WTC11 (cell line): ENCODE measurements at regions not wholly inside any gene's neighbourhood (a gene's known extent, or its start where the extent isn't known, plus 50 kb on each side); places are given as distances from the start of the nearest gene placed in this dataset.

Experiments used
- ATAC-seq: fragments of 200-7000 bp; cut with Tn5 transposase; 2 replicates; pipeline ENCODE4 v1.10.0; 2021; ENCODE audit warnings: mild to moderate bottlenecking, moderate library complexity
- CTCF ChIA-PET: fragments of 300-600 bp; sonication (Branson Sonifier 250); formaldehyde crosslinking; loops from one replicate; lab custom pipeline; 2021; ENCODE audit warnings: antibody characterized with exemption; lab: Charles Lee
- POLR2A ChIA-PET: fragments of 350-600 bp; sonication (Branson Sonifier 250); formaldehyde crosslinking; loops from one replicate; lab custom pipeline; 2021; ENCODE audit warnings: antibody characterized with exemption; lab: Charles Lee
- DNase-seq: peaks from one replicate; pipeline ENCODE4 v3.0.0; 2021; ENCODE audit warnings: low spot score
- H3K27ac Mint-ChIP-seq: 2 replicates; pipeline ENCODE4 v1.8.0; 2021; ENCODE audit warnings: mixed read lengths
- H3K27me3 Mint-ChIP-seq: 2 replicates; pipeline ENCODE4 v1.8.0; 2021; ENCODE audit warnings: low read depth, mild to moderate bottlenecking, moderate library complexity, mixed read lengths
- H3K36me3 Mint-ChIP-seq: 2 replicates; pipeline ENCODE4 v1.8.0; 2021; ENCODE audit warnings: mixed read lengths
- H3K4me1 Mint-ChIP-seq: 2 replicates; pipeline ENCODE4 v1.8.0; 2022; ENCODE audit warnings: mixed read lengths
- H3K4me3 Mint-ChIP-seq: 2 replicates; pipeline ENCODE4 v1.8.0; 2021; ENCODE audit warnings: mild to moderate bottlenecking, moderate library complexity, mixed read lengths
- H3K9me3 Mint-ChIP-seq: 2 replicates; pipeline ENCODE4 v1.8.0; 2021; ENCODE audit warnings: mixed read lengths
- ARID4B ChIP-seq: sonication (generic); formaldehyde crosslinking; IDR thresholded peaks from 2 replicates; pipeline ENCODE4 v1.8.0; 2023; ENCODE audit warnings: missing genetic modification reagents, mild to moderate bottlenecking, borderline replicate concordance
- ATF1 ChIP-seq: sonication (generic); formaldehyde crosslinking; IDR thresholded peaks from 2 replicates; pipeline ENCODE4 v1.8.1; 2023; ENCODE audit warnings: mild to moderate bottlenecking, moderate library complexity, missing genetic modification reagents
- ATF2 ChIP-seq: sonication (generic); formaldehyde crosslinking; IDR thresholded peaks from 2 replicates; pipeline ENCODE4 v1.8.1; 2022; ENCODE audit warnings: low read depth, missing genetic modification reagents, borderline replicate concordance
- E2F5 ChIP-seq: sonication (generic); formaldehyde crosslinking; IDR thresholded peaks from 2 replicates; pipeline ENCODE4 v1.8.1; 2022; ENCODE audit warnings: mild to moderate bottlenecking, moderate library complexity, missing genetic modification reagents
- ESRRA ChIP-seq: sonication (generic); formaldehyde crosslinking; IDR thresholded peaks from 2 replicates; pipeline ENCODE4 v1.8.1; 2022; ENCODE audit warnings: mild to moderate bottlenecking, missing genetic modification reagents, borderline replicate concordance
- FOXP4 ChIP-seq: sonication (generic); formaldehyde crosslinking; IDR thresholded peaks from 2 replicates; pipeline ENCODE4 v1.8.0; 2022; ENCODE audit warnings: mild to moderate bottlenecking, missing genetic modification reagents
- IRF2 ChIP-seq: sonication (generic); formaldehyde crosslinking; IDR thresholded peaks from 2 replicates; pipeline ENCODE4 v1.8.0; 2022; ENCODE audit warnings: low read depth, missing genetic modification reagents, borderline replicate concordance
- JAZF1 ChIP-seq: fragments of 250-450 bp; sonication (Bioruptor Pico); IDR thresholded peaks from 2 replicates; pipeline ENCODE4 v1.9.0; 2021; ENCODE audit warnings: moderate library complexity, mild to moderate bottlenecking, inconsistent platforms
- MXD4 ChIP-seq: fragments of 250-450 bp; sonication (Bioruptor Pico); IDR thresholded peaks from 2 replicates; pipeline ENCODE4 v1.8.0; 2021; ENCODE audit warnings: mild to moderate bottlenecking, moderate library complexity, borderline replicate concordance
- NR2C2 ChIP-seq: sonication (generic); formaldehyde crosslinking; IDR thresholded peaks from 2 replicates; pipeline ENCODE4 v1.8.0; 2022; ENCODE audit warnings: mild to moderate bottlenecking, missing genetic modification reagents
- NR3C1 ChIP-seq: sonication (generic); formaldehyde crosslinking; conservative IDR thresholded peaks from 2 replicates; pipeline ENCODE4 v1.8.1; 2023; ENCODE audit warnings: low read depth, mild to moderate bottlenecking, missing genetic modification reagents
- OVOL2 ChIP-seq: fragments of 250-450 bp; sonication (Bioruptor Pico); IDR thresholded peaks from 2 replicates; pipeline ENCODE4 v1.9.0; 2021; ENCODE audit warnings: mild to moderate bottlenecking, borderline replicate concordance
- PREB ChIP-seq: sonication (generic); formaldehyde crosslinking; IDR thresholded peaks from 2 replicates; pipeline ENCODE4 v1.8.1; 2022; ENCODE audit warnings: mild to moderate bottlenecking, missing genetic modification reagents, moderate library complexity, borderline replicate concordance
- SOX15 ChIP-seq: fragments of 250-450 bp; sonication (Bioruptor Pico); IDR thresholded peaks from 2 replicates; pipeline ENCODE4 v1.9.0; 2021; ENCODE audit warnings: mild to moderate bottlenecking
- STAT6 ChIP-seq: sonication (generic); formaldehyde crosslinking; conservative IDR thresholded peaks from 2 replicates; pipeline ENCODE4 v1.8.1; 2023; ENCODE audit warnings: mild to moderate bottlenecking, low read depth, missing genetic modification reagents, moderate library complexity
- ZNF138 ChIP-seq: sonication (generic); formaldehyde crosslinking; conservative IDR thresholded peaks from 2 replicates; pipeline ENCODE4 v1.8.1; 2022; ENCODE audit warnings: mild to moderate bottlenecking, moderate library complexity, missing genetic modification reagents
- ZNF232 ChIP-seq: sonication (generic); formaldehyde crosslinking; IDR thresholded peaks from 2 replicates; pipeline ENCODE4 v1.8.0; 2022; ENCODE audit warnings: mild to moderate bottlenecking, missing genetic modification reagents
- ZNF671 ChIP-seq: fragments of 250-450 bp; sonication (Bioruptor Pico); IDR thresholded peaks from 2 replicates; pipeline ENCODE4 v1.8.0; 2021; ENCODE audit warnings: mild to moderate bottlenecking

- TF ChIP-seq NR2C2 (CRISPR knock-in tag), result no peak
Measured at GRCh38 chr6:4607793-4608192, 168.4 kb upstream of the CDYL start (continued).

- no peak for TF ChIP-seq STAT6 (CRISPR knock-in tag)
- TF ChIP-seq, all 79 proteins: peak for 0
- Mint-ChIP-seq H3K36me3 (no peaks in the 10 kb centered on the region), H3K4me1 (peaks cover 4% of the 10 kb centered on the region; the same call in 1 of the 2 replicates), H3K9me3 (no peaks in the 10 kb centered on the region), H3K4me3 (no peak overlapping the region), H3K27ac (no peak overlapping the region), H3K27me3 (peaks cover 3% of the 10 kb centered on the region; the same call in 1 of the 2 replicates)
- CTCF ChIA-PET, result no interaction called here
- DNase-seq (no peak), ATAC-seq (no peak)
- POLR2A ChIA-PET, result no interaction called here
Measured at GRCh38 chr6:4606821-4607704, 169.1 kb upstream of the CDYL start.

- CTCF ChIA-PET, result interaction anchor here (0.6 kb wide), 1 partner anchor 14 kb away, joined by 4 read pairs; no protein-coding TSS in a partner anchor
- H3K4me3 Mint-ChIP-seq, result no peak overlapping the region
- peaks cover 4% of the 10 kb centered on the region; the same call in 1 of the 2 replicates for H3K4me1 Mint-ChIP-seq
- no peaks in the 10 kb centered on the region for H3K9me3 Mint-ChIP-seq
- H3K36me3 Mint-ChIP-seq, result no peaks in the 10 kb centered on the region
- no peak overlapping the region for H3K27ac Mint-ChIP-seq
- peaks cover 3% of the 10 kb centered on the region; the same call in 1 of the 2 replicates for H3K27me3 Mint-ChIP-seq
- ATAC-seq (peak; percentile 55), DNase-seq (no peak)
- POLR2A ChIA-PET, result no interaction called here
- TF ChIP-seq ARID4B (CRISPR knock-in tag), result no peak
- TF ChIP-seq ZNF232 (CRISPR knock-in tag), result no peak
- no peak for TF ChIP-seq IRF2 (CRISPR knock-in tag)
- no peak for TF ChIP-seq ZNF671 (CRISPR knock-in tag)
- TF ChIP-seq ESRRA (CRISPR knock-in tag), result no peak
- no peak for TF ChIP-seq PREB (CRISPR knock-in tag)
- TF ChIP-seq SOX15, result no peak
- TF ChIP-seq MXD4 (CRISPR knock-in tag), result no peak
- no peak for TF ChIP-seq ZNF138 (CRISPR knock-in tag)
- TF ChIP-seq FOXP4 (CRISPR knock-in tag), result no peak
- no peak for TF ChIP-seq OVOL2
- TF ChIP-seq NR3C1 (CRISPR knock-in tag), result no peak
- TF ChIP-seq ATF1 (CRISPR knock-in tag), result no peak
- TF ChIP-seq ATF2 (CRISPR knock-in tag), result no peak
- TF ChIP-seq JAZF1, result no peak
- no peak for TF ChIP-seq E2F5 (CRISPR knock-in tag)
Measured at GRCh38 chr6:4606016-4606415, 170.2 kb upstream of the CDYL start.
